Transverse colon (tissue), 4 donors: ENCODE measurements at regions not wholly inside any gene's neighbourhood (a gene's known extent, or its start where the extent isn't known, plus 50 kb on each side); places are given as distances from the start of the nearest gene placed in this dataset.

Experiments
- DNase-seq: peaks from one replicate; pipeline ENCODE4 v3.0.0-alpha.2; 2019
- H3K27ac ChIP-seq, 4 donors: fragments of 200-600 bp; sonication (generic); 2 replicates each; pipeline ENCODE4 v1.5.1; 2016 to 2018; ENCODE audit warnings: inconsistent platforms in 4 of 4
- H3K27me3 ChIP-seq: fragments of 200-600 bp; sonication (generic); 2 replicates; pipeline ENCODE4 v1.5.1; 2017; ENCODE audit warnings: inconsistent platforms
- H3K36me3 ChIP-seq, 4 donors: fragments of 200-600 bp; sonication (generic); 2 replicates each; pipeline ENCODE4 v1.5.1; 2017 to 2019; ENCODE audit warnings: inconsistent platforms in 4 of 4
- H3K4me1 ChIP-seq, 4 donors: fragments of 200-600 bp; sonication (generic); 2 replicates each; pipeline ENCODE4 v1.5.1; 2017 to 2020; ENCODE audit warnings: inconsistent platforms in 4 of 4
- H3K4me3 ChIP-seq, 4 donors: fragments of 200-600 bp; sonication (generic); 1 replicate in 1 of 4; 2 replicates in 3 of 4; pipeline versions ENCODE4 v1.5.1 to v1.6.1; 2017 to 2019; ENCODE audit warnings: inconsistent platforms in 4 of 4
- H3K9me3 ChIP-seq, 2 donors: fragments of 200-600 bp; sonication (generic); 2 replicates each; pipeline ENCODE4 v1.5.1; 2017 to 2019; ENCODE audit warnings: inconsistent platforms in 2 of 2
- CTCF ChIP-seq, 5 experiments: fragments of 200-600 bp in 3 of 5; fragments of 450-650 bp in 2 of 5; sonication (generic) in 3 of 5; IDR thresholded peaks; 1 replicate in 2 of 5; 2 replicates in 3 of 5; pipeline ENCODE4 v1.5.1; 2016 to 2017; ENCODE audit warnings: antibody characterized with exemption in 5 of 5, inconsistent platforms in 3 of 5, mild to moderate bottlenecking in 2 of 5, moderate library complexity in 1 of 5
- EP300 ChIP-seq: sonication (generic); formaldehyde crosslinking; IDR thresholded peaks from one replicate; pipeline ENCODE4 v1.6.1; 2017; ENCODE audit warnings: antibody characterized with exemption, low read depth
- POLR2A ChIP-seq: fragments of 450-650 bp; IDR thresholded peaks from one replicate; pipeline ENCODE4 v1.6.1; 2016; ENCODE audit warnings: antibody characterized with exemption, mild to moderate bottlenecking, moderate library complexity
- POLR2AphosphoS5 ChIP-seq, 3 donors: sonication (generic); formaldehyde crosslinking; IDR thresholded peaks; one replicate each; pipeline ENCODE4 v1.6.1; 2016; ENCODE audit warnings: antibody characterized with exemption in 3 of 3
- WGBS, 2 donors: methylation state at CpG; one replicate each; pipeline ENCODE4 v1.1.5; 2018; ENCODE audit warnings: low coverage in 1 of 2; 5-methylcytosine and 5-hydroxymethylcytosine counted together
- in situ Hi-C, 4 donors: fragments of 200-750 bp; cut with MboI; loops; one replicate each; pipeline versions ENCODE4 v1.15.0 to v1.15.1; 2017; ENCODE audit warnings: low sequenced_read_pairs in 3 of 4, low pct_ligation_motif_present in 1 of 4, low pct_unique_long_range_greater_than_20kb in 1 of 4
- intact Hi-C: fragments of 100-400 bp; cut with DNase I; formaldehyde crosslinking; loops from one replicate; pipeline ENCODE4 v1.15.1; 2023; ENCODE audit warnings: low total_unique reads

DNA sequence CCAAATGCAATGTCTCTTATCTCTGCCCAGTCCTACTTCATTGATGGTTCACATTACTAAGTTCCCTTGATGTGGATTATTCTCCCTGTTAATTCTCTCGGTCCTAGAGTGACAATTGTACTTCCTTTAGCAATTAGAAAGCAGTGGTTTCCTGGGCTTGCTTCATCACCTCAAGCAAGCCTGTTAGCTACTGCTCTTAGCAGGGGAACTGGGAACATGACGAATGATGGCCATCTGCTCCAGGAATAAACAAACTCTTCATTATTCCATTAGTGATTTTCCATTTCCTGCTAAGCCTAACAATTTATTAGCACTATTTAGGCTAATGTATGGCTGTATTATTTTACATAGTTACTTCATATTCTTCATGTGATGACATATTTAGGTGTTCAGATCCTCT is 331.8 kb downstream of the MTX2 start:
- TF ChIP-seq CTCF (IDR thresholded peaks at IDR 0.05) (no peak), POLR2A (no peak), EP300 (no peak), POLR2AphosphoS5 (IDR thresholded peaks at IDR 0.05) (no peak)
- DNase-seq, result no peak
- no peaks in the 10 kb centered on the region for H3K36me3 ChIP-seq
- H3K4me3 ChIP-seq, result no peak overlapping the region
- intact Hi-C loops, result no loop called here
- no peaks in the 10 kb centered on the region for H3K9me3 ChIP-seq
- H3K27ac ChIP-seq, result no peak overlapping the region
- H3K27me3 ChIP-seq, result no peaks in the 10 kb centered on the region
- WGBS, 2 donors, result 62% methylated on average over 2 of the region's 2 CpGs; no CpG with 5 or more reads in 1 of the 2 donors
- in situ Hi-C loops, result no loop called here
- peaks cover 0 to 3% (median 0%) of the 10 kb centered on the region in 4 donors for H3K4me1 ChIP-seq

- no peaks in the 10 kb centered on the region for H3K9me3 ChIP-seq
- intact Hi-C loops (no loop called here), in situ Hi-C loops (no loop called here)
- H3K4me1 ChIP-seq, result peaks cover 0 to 21% (median 4%) of the 10 kb centered on the region in 4 donors
- TF ChIP-seq CTCF (IDR thresholded peaks at IDR 0.05) (no peak), POLR2A (no peak), EP300 (no peak), POLR2AphosphoS5 (IDR thresholded peaks at IDR 0.05) (no peak)
- H3K27me3 ChIP-seq, result no peaks in the 10 kb centered on the region
- DNase-seq, result no peak
- no peaks in the 10 kb centered on the region for H3K36me3 ChIP-seq
- H3K27ac ChIP-seq, result no peak overlapping the region
- no peak overlapping the region for H3K4me3 ChIP-seq
- 90% methylated on average over 4 of the region's 4 CpGs for WGBS, 2 donors
These were observed 342.8 kb downstream of the MTX2 start for GRCh38 chr2:176612036-176612435.

DNA sequence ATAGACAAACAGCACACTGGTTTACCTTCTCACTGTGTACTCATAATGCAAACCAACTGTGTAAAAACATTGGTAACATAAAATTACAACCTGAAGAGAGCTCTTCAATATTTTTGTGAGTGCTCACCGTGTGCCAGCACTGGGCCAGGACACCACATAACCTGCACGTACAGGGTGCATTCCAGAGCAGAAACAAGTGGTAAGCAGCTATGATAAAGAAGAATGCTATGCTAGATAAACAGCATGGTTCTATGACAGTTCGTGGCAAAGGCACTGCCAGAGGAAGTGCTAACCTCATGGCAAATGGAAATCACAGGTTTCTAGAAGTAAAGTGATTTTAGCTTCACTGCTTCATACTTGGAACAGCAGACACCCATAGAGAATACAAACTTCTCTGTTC is 343.5 kb downstream of the MTX2 start:
- Histone ChIP-seq H3K4me3 (no peak overlapping the region), H3K27ac (peak overlapping the region in 1 of 4 donors; percentile 20), H3K27me3 (no peaks in the 10 kb centered on the region), H3K9me3 (no peaks in the 10 kb centered on the region), H3K36me3 (no peaks in the 10 kb centered on the region), H3K4me1 (peaks cover 0 to 21% (median 4%) of the 10 kb centered on the region in 4 donors)
- TF ChIP-seq CTCF (IDR thresholded peaks at IDR 0.05) (no peak), POLR2AphosphoS5 (IDR thresholded peaks at IDR 0.05) (no peak), POLR2A (no peak), EP300 (no peak)
- intact Hi-C loops (no loop called here), in situ Hi-C loops (no loop called here)
- WGBS, 2 donors, result 47 to 51% methylated on average over 2 to 3 of the region's 3 CpGs
- no peak for DNase-seq

GRCh38 chr2:176613323-176613987 is 344.2 kb downstream of the MTX2 start:
- no peaks in the 10 kb centered on the region for H3K9me3 ChIP-seq
- no peaks in the 10 kb centered on the region for H3K27me3 ChIP-seq
- peak overlapping the region in 1 of 4 donors; percentile 42 for H3K27ac ChIP-seq
- intact Hi-C loops (no loop called here), in situ Hi-C loops (no loop called here)
- DNase-seq, result no peak
- no peak overlapping the region for H3K4me3 ChIP-seq
- 20 to 24% methylated on average over 3 of the region's 3 CpGs for WGBS, 2 donors
- H3K4me1 ChIP-seq, result peaks cover 0 to 21% (median 4%) of the 10 kb centered on the region in 4 donors
- TF ChIP-seq POLR2AphosphoS5 (IDR thresholded peaks at IDR 0.05) (peak in 2 of 3 donors; percentile 14 to 41), EP300 (no peak), POLR2A (no peak), CTCF (IDR thresholded peaks at IDR 0.05) (no peak)
- H3K36me3 ChIP-seq, result no peaks in the 10 kb centered on the region
